Osteoblast (primary cell): ENCODE measurements at regions not wholly inside any gene's neighbourhood (a gene's known extent, or its start where the extent isn't known, plus 50 kb on each side); places are given as distances from the start of the nearest gene placed in this dataset.

Source experiments
- DNase-seq: peaks from one replicate; pipeline ENCODE4 v3.0.0; 2011; ENCODE audit warnings: low spot score, mixed read lengths; ENCODE audit not compliant: insufficient read length; ENCODE audit errors: missing footprints
- H2AFZ ChIP-seq: 2 replicates; pipeline ENCODE4 v1.6.0; 2011; ENCODE audit warnings: mild to moderate bottlenecking, low read length
- H3K27ac ChIP-seq: 2 replicates; pipeline ENCODE4 v1.5.1; 2011; ENCODE audit warnings: mild to moderate bottlenecking, low read depth, low read length, moderate library complexity
- H3K27me3 ChIP-seq: 2 replicates; pipeline ENCODE4 v1.6.0; 2012; ENCODE audit warnings: mild to moderate bottlenecking, control low read depth, inconsistent platforms, low read length, moderate library complexity; ENCODE audit not compliant: insufficient read depth
- H3K36me3 ChIP-seq: 2 replicates; pipeline ENCODE4 v1.5.1; 2011; ENCODE audit warnings: mild to moderate bottlenecking, low read length, control low read depth, moderate library complexity; ENCODE audit not compliant: insufficient read depth
- H3K4me1 ChIP-seq: 2 replicates; pipeline ENCODE4 v1.5.1; 2011; ENCODE audit warnings: mild to moderate bottlenecking, low read length, control low read depth, moderate library complexity; ENCODE audit not compliant: insufficient read depth
- H3K4me2 ChIP-seq: 2 replicates; pipeline ENCODE4 v1.6.0; 2011; ENCODE audit warnings: mild to moderate bottlenecking, low read length; ENCODE audit not compliant: insufficient read depth
- H3K4me3 ChIP-seq: fragments of 200-600 bp; sonication (generic); 3 replicates; pipeline ENCODE4 v1.5.1; 2012; ENCODE audit warnings: mild to moderate bottlenecking, low read length, inconsistent platforms; ENCODE audit not compliant: insufficient read depth
- H3K79me2 ChIP-seq: 2 replicates; pipeline ENCODE4 v1.6.0; 2012; ENCODE audit warnings: mild to moderate bottlenecking, low read length, control low read depth, inconsistent platforms; ENCODE audit not compliant: insufficient read depth
- H3K9me3 ChIP-seq: 2 replicates; pipeline ENCODE4 v1.5.1; 2011; ENCODE audit warnings: low read depth, low read length, control low read depth
- H4K20me1 ChIP-seq: 2 replicates; pipeline ENCODE4 v1.6.0; 2012; ENCODE audit warnings: mild to moderate bottlenecking, low read length, control low read depth; ENCODE audit not compliant: insufficient read depth
- CTCF ChIP-seq: IDR thresholded peaks from 2 replicates; pipeline ENCODE4 v1.5.1; 2011; ENCODE audit warnings: mild to moderate bottlenecking, low read depth, low read length, moderate library complexity; ENCODE audit errors: extremely low read depth

GRCh38 chrX:44039556-44039955, 66.4 kb upstream of the NDP start:
- Histone ChIP-seq H2AFZ (no peak overlapping the region), H3K9me3 (no peaks in the 10 kb centered on the region), H3K27me3 (peaks cover 3% of the 10 kb centered on the region), H4K20me1 (no peaks in the 10 kb centered on the region), H3K27ac (no peak overlapping the region), H3K4me1 (peaks cover 10% of the 10 kb centered on the region), H3K4me2 (no peak overlapping the region), H3K36me3 (no peaks in the 10 kb centered on the region), H3K79me2 (no peaks in the 10 kb centered on the region), H3K4me3 (no peak overlapping the region)
- DNase-seq, result no peak
- TF ChIP-seq CTCF, result no peak

- Histone ChIP-seq H3K4me3 (no peak overlapping the region), H3K36me3 (no peaks in the 10 kb centered on the region), H4K20me1 (no peaks in the 10 kb centered on the region), H3K4me2 (peak overlapping the region; percentile 20), H3K9me3 (no peaks in the 10 kb centered on the region), H3K4me1 (peaks cover 13% of the 10 kb centered on the region), H3K27me3 (peaks cover 3% of the 10 kb centered on the region), H3K27ac (peak overlapping the region; percentile 44), H3K79me2 (no peaks in the 10 kb centered on the region), H2AFZ (no peak overlapping the region)
- TF ChIP-seq CTCF, result no peak
- no peak for DNase-seq
These were observed 63.1 kb upstream of the NDP start for GRCh38 chrX:44036336-44036735.

- Histone ChIP-seq H3K4me1 (peaks cover 13% of the 10 kb centered on the region), H3K4me3 (no peak overlapping the region), H3K36me3 (no peaks in the 10 kb centered on the region), H3K9me3 (no peaks in the 10 kb centered on the region), H4K20me1 (no peaks in the 10 kb centered on the region), H3K4me2 (peak overlapping the region; percentile 20), H2AFZ (no peak overlapping the region), H3K27me3 (peaks cover 3% of the 10 kb centered on the region), H3K27ac (peak overlapping the region; percentile 44), H3K79me2 (no peaks in the 10 kb centered on the region)
- no peak for DNase-seq
- TF ChIP-seq CTCF, result no peak
These were observed 62.4 kb upstream of the NDP start for GRCh38 chrX:44035571-44035970.

GRCh38 chrX:44032479-44032878, 59.3 kb upstream of the NDP start:
- H3K27me3 ChIP-seq, result no peaks in the 10 kb centered on the region
- no peaks in the 10 kb centered on the region for H4K20me1 ChIP-seq
- H3K4me2 ChIP-seq, result no peak overlapping the region
- H3K27ac ChIP-seq, result no peak overlapping the region
- no peaks in the 10 kb centered on the region for H3K79me2 ChIP-seq
- TF ChIP-seq CTCF, result no peak
- peaks cover 13% of the 10 kb centered on the region for H3K4me1 ChIP-seq
- no peaks in the 10 kb centered on the region for H3K36me3 ChIP-seq
- H3K4me3 ChIP-seq, result no peak overlapping the region
- DNase-seq, result no peak
- H2AFZ ChIP-seq, result peak overlapping the region; percentile 56
- H3K9me3 ChIP-seq, result no peaks in the 10 kb centered on the region
